LNCAP (cell line): ENCODE measurements at regions not wholly inside any gene's neighbourhood (a gene's known extent, or its start where the extent isn't known, plus 50 kb on each side); places are given as distances from the start of the nearest gene placed in this dataset.

Source experiments
- TF ChIP-seq, protein P1 (sequence below): fragments of 450-650 bp; IDR thresholded peaks from 2 replicates; pipeline ENCODE4 v1.5.1; 2017; ENCODE audit warnings: mild to moderate bottlenecking

DNA sequence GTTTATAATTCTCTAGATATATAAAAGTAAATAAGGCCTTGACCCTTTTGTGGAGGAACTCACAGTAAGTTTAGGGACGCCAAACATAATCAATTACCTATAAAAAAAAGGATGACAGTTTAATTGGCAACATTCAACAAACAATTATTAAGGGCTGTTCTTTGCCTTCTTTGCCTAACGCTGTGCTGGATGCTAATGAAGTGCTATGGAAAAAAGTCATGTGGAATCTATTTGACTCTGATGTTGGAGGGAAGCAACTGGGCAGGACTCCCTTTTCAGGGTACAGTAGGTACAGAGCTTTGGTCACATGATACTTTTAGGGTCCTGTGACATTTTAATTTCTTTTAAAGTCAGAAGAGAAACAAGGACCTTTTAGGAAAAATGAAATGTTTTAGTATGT, 91.1 kb downstream of the PCDH7 start:
- TF ChIP-seq, protein P1, sequence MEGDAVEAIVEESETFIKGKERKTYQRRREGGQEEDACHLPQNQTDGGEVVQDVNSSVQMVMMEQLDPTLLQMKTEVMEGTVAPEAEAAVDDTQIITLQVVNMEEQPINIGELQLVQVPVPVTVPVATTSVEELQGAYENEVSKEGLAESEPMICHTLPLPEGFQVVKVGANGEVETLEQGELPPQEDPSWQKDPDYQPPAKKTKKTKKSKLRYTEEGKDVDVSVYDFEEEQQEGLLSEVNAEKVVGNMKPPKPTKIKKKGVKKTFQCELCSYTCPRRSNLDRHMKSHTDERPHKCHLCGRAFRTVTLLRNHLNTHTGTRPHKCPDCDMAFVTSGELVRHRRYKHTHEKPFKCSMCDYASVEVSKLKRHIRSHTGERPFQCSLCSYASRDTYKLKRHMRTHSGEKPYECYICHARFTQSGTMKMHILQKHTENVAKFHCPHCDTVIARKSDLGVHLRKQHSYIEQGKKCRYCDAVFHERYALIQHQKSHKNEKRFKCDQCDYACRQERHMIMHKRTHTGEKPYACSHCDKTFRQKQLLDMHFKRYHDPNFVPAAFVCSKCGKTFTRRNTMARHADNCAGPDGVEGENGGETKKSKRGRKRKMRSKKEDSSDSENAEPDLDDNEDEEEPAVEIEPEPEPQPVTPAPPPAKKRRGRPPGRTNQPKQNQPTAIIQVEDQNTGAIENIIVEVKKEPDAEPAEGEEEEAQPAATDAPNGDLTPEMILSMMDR = no peak

DNA sequence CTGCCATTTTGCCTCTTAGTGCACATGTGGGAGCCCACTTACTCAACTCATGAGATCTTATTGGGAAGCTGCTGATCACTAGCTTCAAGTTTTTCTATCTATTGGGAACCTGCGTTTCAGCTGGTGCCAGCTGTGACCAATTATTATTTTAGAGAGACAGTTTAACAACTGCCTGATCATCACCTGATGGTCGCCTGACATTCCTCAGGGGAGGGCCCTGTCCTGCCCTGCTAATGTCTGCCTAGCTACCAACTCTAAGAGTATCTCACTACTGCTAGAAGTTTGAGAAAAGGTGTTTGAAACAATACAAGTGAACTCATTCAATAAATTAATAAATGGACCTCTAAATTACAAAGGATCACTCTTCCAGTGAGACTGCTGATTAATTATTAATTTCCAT, 95.5 kb downstream of the PCDH7 start:
- TF ChIP-seq, protein P1 = no peak

GRCh38 chr4:30817447-30817846, 97.3 kb downstream of the PCDH7 start:
- TF ChIP-seq, protein P1 = no peak

GRCh38 chr4:30818541-30818940, 98.4 kb downstream of the PCDH7 start:
- TF ChIP-seq, protein P1 = no peak

DNA sequence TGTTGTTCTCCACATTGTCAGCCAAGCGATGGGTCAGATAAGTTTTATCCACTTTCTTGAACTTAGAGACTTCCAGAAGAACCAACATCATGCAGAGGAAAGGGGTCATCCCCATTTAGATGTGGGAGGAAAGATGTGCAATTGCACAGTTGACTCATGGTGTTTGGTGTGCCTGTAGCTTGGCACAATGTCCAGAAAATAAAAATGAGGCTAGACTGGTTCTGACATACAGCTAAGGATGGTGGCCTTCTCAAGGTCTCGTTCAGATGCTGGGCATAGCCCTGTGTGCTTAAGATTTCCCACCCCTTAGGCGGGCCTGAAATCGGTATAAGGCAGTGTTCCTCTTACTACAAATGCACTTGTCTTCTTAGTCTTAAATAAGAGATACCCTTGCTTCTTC, 101.1 kb downstream of the PCDH7 start:
- TF ChIP-seq, protein P1 = no peak

- TF ChIP-seq, protein P1 = no peak
Observed at GRCh38 chr4:30821859-30822612, 101.9 kb downstream of the PCDH7 start.

DNA sequence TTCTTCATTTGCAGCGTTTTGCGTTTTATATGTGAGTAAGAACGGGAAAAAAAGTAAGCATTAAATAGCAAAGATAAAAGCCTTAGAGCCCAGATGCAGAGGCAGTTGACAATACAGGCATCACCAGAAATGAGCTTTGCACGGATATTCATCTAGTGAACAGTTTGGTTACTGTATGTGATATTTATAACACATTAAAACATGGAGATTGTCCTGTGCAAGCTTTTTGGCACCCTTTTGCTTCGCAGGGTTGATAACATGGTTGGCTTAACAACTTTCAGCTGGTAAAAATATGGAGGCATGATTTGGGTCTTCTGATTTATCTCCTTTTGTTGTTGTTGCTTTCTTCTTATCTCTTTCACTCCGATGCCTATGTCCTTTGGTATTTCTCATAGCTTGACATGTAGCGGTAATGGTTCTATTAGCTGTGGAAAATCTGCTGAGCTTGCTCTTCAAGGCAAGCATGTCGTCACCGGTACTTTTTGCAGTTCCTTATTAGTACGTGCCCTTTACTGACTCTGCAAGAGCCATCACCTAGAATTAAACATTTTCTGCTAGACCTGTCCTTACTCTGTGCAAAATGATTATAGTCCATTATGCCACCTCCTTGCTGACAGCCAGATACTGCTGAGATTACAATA, 102.9 kb downstream of the PCDH7 start:
- TF ChIP-seq, protein P1 = no peak
